ENCODE measurements at regions not wholly inside any gene's neighbourhood (a gene's known extent, or its start where the extent isn't known, plus 50 kb on each side); places are given as distances from the start of the nearest gene placed in this dataset.

- H3K27ac Mint-ChIP-seq = no peak overlapping the region
These were observed 200.1 kb upstream of the POU2AF2 start for GRCh38 chr11:111045407-111045803.

GRCh38 chr11:111044751-111045406, 200.6 kb upstream of the POU2AF2 start:
- Mint-ChIP-seq H3K36me3 (ENCODE audit: low read depth) (no peaks in the 10 kb centered on the region), H3K4me3 (no peak overlapping the region), H3K4me1 (no peaks in the 10 kb centered on the region), H3K27me3 (ENCODE audit: low read depth, poor library complexity) (no peaks in the 10 kb centered on the region), H3K27ac (no peak overlapping the region), H3K9me3 (peaks cover 3% of the 10 kb centered on the region)
- DNase-seq = no peak
- no peak for TF ChIP-seq CTCF (IDR thresholded peaks at IDR 0.05)

More at GRCh38 chr11:111045407-111045803, 200.1 kb upstream of the POU2AF2 start:
- peaks cover 3% of the 10 kb centered on the region for H3K9me3 Mint-ChIP-seq
- no peaks in the 10 kb centered on the region for H3K27me3 Mint-ChIP-seq (ENCODE audit: low read depth, poor library complexity)
- no peak overlapping the region for H3K4me3 Mint-ChIP-seq
- DNase-seq = no peak
- H3K36me3 Mint-ChIP-seq (ENCODE audit: low read depth) = no peaks in the 10 kb centered on the region
- no peaks in the 10 kb centered on the region for H3K4me1 Mint-ChIP-seq
- no peak for TF ChIP-seq CTCF (IDR thresholded peaks at IDR 0.05)

GRCh38 chr11:111039982-111040381, 205.5 kb upstream of the POU2AF2 start:
- DNase-seq = no peak
- Mint-ChIP-seq H3K36me3 (ENCODE audit: low read depth) (no peaks in the 10 kb centered on the region), H3K9me3 (no peaks in the 10 kb centered on the region), H3K4me3 (no peak overlapping the region), H3K27ac (no peak overlapping the region), H3K4me1 (no peaks in the 10 kb centered on the region), H3K27me3 (ENCODE audit: low read depth, poor library complexity) (no peaks in the 10 kb centered on the region)
- no peak for TF ChIP-seq CTCF (IDR thresholded peaks at IDR 0.05)

GRCh38 chr11:111035746-111036145, 209.8 kb upstream of the POU2AF2 start:
- H3K27me3 Mint-ChIP-seq (ENCODE audit: low read depth, poor library complexity) = peaks cover 3% of the 10 kb centered on the region
- H3K9me3 Mint-ChIP-seq = peaks cover 5% of the 10 kb centered on the region
- no peaks in the 10 kb centered on the region for H3K36me3 Mint-ChIP-seq (ENCODE audit: low read depth)
- H3K4me1 Mint-ChIP-seq = no peaks in the 10 kb centered on the region
- no peak for DNase-seq
- H3K27ac Mint-ChIP-seq = no peak overlapping the region
- no peak overlapping the region for H3K4me3 Mint-ChIP-seq
- no peak for TF ChIP-seq CTCF (IDR thresholded peaks at IDR 0.05)

- H3K4me1 Mint-ChIP-seq = no peaks in the 10 kb centered on the region
- no peaks in the 10 kb centered on the region for H3K36me3 Mint-ChIP-seq (ENCODE audit: low read depth)
- H3K27me3 Mint-ChIP-seq (ENCODE audit: low read depth, poor library complexity) = peaks cover 7% of the 10 kb centered on the region
- H3K4me3 Mint-ChIP-seq = no peak overlapping the region
- peaks cover 29% of the 10 kb centered on the region for H3K9me3 Mint-ChIP-seq
- no peak for DNase-seq
- TF ChIP-seq CTCF (IDR thresholded peaks at IDR 0.05) = no peak
- H3K27ac Mint-ChIP-seq = no peak overlapping the region
These were observed 219.3 kb upstream of the POU2AF2 start for GRCh38 chr11:111026241-111026640.

- Mint-ChIP-seq H3K36me3 (ENCODE audit: low read depth) (no peaks in the 10 kb centered on the region), H3K4me3 (no peak overlapping the region), H3K4me1 (no peaks in the 10 kb centered on the region), H3K9me3 (no peaks in the 10 kb centered on the region), H3K27ac (peak overlapping the region; percentile 30), H3K27me3 (ENCODE audit: low read depth, poor library complexity) (peaks cover 3% of the 10 kb centered on the region)
- no peak for TF ChIP-seq CTCF (IDR thresholded peaks at IDR 0.05)
- no peak for DNase-seq
These were observed 224.4 kb upstream of the POU2AF2 start for GRCh38 chr11:111021131-111021530.
